ENCODE measurements at regions not wholly inside any gene's neighbourhood (a gene's known extent, or its start where the extent isn't known, plus 50 kb on each side); places are given as distances from the start of the nearest gene placed in this dataset.

- TF ChIP-seq POLR2AphosphoS5 (IDR thresholded peaks at IDR 0.05; ENCODE audit: low read depth, low read length) (no peak), POLR2A (IDR thresholded peaks at IDR 0.05; ENCODE audit: low read depth, low read length) (no peak)
Measured at GRCh38 chr10:113294868-113295267, 258.0 kb upstream of the HABP2 start.

All from GM12892 (cell line).